Activated CD8-positive, alpha-beta T cell treated with anti-CD3 and anti-CD28 coated beads for 36 hours (primary cell): ENCODE measurements at regions not wholly inside any gene's neighbourhood (a gene's known extent, or its start where the extent isn't known, plus 50 kb on each side); places are given as distances from the start of the nearest gene placed in this dataset.
"Not testable (repeated sequence)": the region's sequence is repeated elsewhere in the genome, so short reads cannot be mapped to it uniquely, and the experiment has no call there.

Experiments
- ATAC-seq: fragments of 200-7000 bp; cut with Tn5 transposase; one replicate; pipeline ENCODE4 v1.10.0; 2021; ENCODE audit warnings: mild to moderate bottlenecking, moderate library complexity
- CTCF ChIA-PET: fragments of 350-600 bp; sonication (Branson Sonifier 250); formaldehyde crosslinking; loops from one replicate; lab custom pipeline; 2021; ENCODE audit warnings: antibody characterized with exemption; lab: Charles Lee
- POLR2A ChIA-PET: fragments of 350-600 bp; sonication (Branson Sonifier 250); formaldehyde crosslinking; loops from one replicate; lab custom pipeline; 2021; ENCODE audit warnings: antibody characterized with exemption; lab: Charles Lee
- DNase-seq: peaks from one replicate; pipeline ENCODE4 v3.0.0-alpha.2; 2020
- H3K27ac Mint-ChIP-seq: one replicate; pipeline ENCODE4 v1.8.0; 2021; ENCODE audit warnings: mild to moderate bottlenecking, mixed read lengths
- H3K27me3 Mint-ChIP-seq: one replicate; pipeline ENCODE4 v1.8.0; 2021; ENCODE audit warnings: mixed read lengths
- H3K36me3 Mint-ChIP-seq: one replicate; pipeline ENCODE4 v1.8.0; 2021; ENCODE audit warnings: low read depth, mixed read lengths
- H3K4me1 Mint-ChIP-seq: one replicate; pipeline ENCODE4 v1.8.0; 2021; ENCODE audit warnings: low read depth, mixed read lengths
- H3K4me3 Mint-ChIP-seq: one replicate; pipeline ENCODE4 v1.8.0; 2021; ENCODE audit warnings: mild to moderate bottlenecking, moderate library complexity, mixed read lengths
- H3K9me3 Mint-ChIP-seq: one replicate; pipeline ENCODE4 v1.8.0; 2021; ENCODE audit warnings: mixed read lengths
- intact Hi-C: fragments of 100-400 bp; cut with micrococcal nuclease; formaldehyde crosslinking; loops from one replicate; pipeline ENCODE4 v1.10.0; 2022
- TF ChIP-seq, protein P1 (sequence below): fragments of 200-600 bp; IDR thresholded peaks from one replicate; pipeline ENCODE4 v1.8.0; 2022; ENCODE audit warnings: antibody characterized with exemption, mild to moderate bottlenecking

DNA sequence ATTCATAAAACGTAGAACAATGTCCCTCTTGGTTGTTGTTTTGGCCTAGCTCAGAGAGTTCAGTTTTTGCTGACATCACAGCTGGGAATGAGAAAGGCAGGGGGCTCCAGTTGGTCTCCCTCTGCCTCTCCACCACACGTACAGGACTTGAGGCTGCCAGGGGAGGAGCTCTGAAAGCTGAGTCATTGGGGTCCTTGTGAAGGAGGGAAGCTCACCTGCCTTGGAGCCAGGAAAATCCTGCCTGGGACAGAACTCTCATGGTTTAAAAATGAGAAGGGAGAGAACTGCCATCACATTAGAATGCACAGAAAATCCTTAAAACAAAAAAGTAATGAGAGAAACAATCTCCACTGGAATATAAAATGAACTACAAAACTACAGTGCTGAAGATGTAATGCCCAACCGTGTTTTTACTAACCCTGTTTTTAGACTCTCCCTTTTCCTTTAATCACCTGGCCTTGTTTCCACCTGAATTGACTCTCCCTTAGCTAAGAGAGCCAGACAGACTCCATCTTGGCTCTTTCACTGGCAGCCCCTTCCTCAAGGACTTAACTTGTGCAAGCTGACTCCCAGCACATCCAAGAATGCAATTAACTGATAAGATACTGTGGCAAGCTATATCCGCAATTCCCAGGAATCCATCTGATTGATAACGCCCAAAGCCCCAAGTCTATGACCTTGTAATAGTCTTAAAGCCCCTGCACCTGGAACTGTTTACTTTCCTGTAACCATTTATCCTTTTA is 58.6 kb upstream of the TARP start:
- not testable (repeated sequence) for DNase-seq

DNA sequence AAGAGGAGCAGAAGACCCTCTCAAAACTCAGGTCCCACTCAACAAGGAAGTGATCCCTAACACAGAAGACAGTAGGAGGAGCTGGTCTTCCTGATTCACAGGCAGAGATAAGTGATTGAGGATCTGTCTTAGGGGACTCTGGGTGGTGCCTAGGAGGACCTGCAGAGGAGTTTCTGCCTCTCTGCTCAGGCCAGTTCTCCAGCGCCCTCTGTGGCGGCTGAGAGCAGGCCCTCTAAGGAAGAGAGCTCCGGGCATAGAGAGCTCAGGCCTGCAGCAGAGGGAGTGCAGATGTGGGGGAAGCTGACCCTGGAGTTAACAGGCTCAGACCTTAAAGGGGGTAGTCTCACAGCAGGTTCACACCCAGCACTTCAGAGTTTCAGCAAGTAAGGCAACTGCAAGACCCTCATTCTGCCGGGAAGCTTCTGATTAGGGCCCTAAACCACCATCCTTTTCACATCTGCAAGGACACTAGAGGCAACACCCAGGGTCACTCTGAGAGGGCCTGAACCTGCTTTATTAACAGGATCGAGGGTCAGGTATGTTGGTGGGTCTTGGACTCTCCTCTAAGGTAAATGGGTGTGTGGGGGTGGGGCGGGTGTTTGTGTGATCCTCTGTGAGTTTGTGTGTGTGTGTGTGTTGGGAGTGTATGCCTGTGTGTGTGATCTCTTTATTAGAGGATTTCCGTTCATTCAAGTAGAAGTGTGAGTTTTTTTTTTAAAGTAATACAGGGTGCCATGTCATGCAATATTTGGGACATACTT is 57.6 kb upstream of the TARP start:
- POLR2A ChIA-PET = interaction anchor here (1.4 kb wide), 1 partner anchor 9 kb away, joined by 3 read pairs; no protein-coding TSS in a partner anchor
- intact Hi-C loops = no loop called here

More for the DNA sequence above, 58.6 kb upstream of the TARP start:
- CTCF ChIA-PET = interaction anchor here (1.0 to 5.9 kb wide), 12 partner anchors 9 to 225 kb away, joined by 3 to 52 read pairs (median 6); no protein-coding TSS in a partner anchor
- POLR2A ChIA-PET = interaction anchor here (0.6 to 1.4 kb wide), 3 partner anchors 8 to 20 kb away, joined by 3 to 4 read pairs (median 3); no protein-coding TSS in a partner anchor
- intact Hi-C loops, H3K27me3 Mint-ChIP-seq, ATAC-seq, H3K36me3 Mint-ChIP-seq, H3K9me3 Mint-ChIP-seq: not testable (repeated sequence)
- Mint-ChIP-seq H3K4me1 (peaks cover 52% of the 10 kb centered on the region), H3K27ac (peak overlapping the region; percentile 78), H3K4me3 (peak overlapping the region; percentile 64)

DNA sequence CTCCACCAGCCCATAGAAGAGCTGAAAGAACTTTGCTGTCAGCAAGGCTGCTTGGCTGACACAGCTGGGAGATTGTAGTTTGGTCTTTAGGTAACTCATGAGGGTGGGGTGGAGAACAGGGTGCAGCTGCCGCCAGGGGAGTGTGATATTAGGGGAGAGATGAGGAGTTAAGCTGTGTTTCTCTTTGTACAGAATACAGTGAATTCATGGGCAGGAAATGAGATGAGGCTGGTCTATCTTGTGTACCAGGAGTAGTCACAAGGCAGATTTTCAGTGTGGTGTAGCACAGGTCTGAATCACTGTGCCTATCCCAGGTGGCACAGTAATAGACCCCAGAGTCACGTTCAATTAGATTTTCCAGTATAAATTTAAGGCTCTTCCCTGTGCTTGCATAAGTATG is 56.6 kb upstream of the TARP start:
- peak; percentile 60 for ATAC-seq
- ChIA-PET POLR2A (interaction anchor here (0.5 to 0.9 kb wide), 2 partner anchors 9 to 100 kb away, joined by 3 read pairs; no protein-coding TSS in a partner anchor), CTCF (interaction anchor here (1.0 to 5.9 kb wide), 11 partner anchors 10 to 223 kb away, joined by 3 to 52 read pairs (median 5); no protein-coding TSS in a partner anchor)
- Mint-ChIP-seq H3K36me3 (peaks cover 2% of the 10 kb centered on the region), H3K4me1 (peaks cover 45% of the 10 kb centered on the region), H3K9me3 (no peaks in the 10 kb centered on the region), H3K27me3 (no peaks in the 10 kb centered on the region), H3K27ac (peak overlapping the region; percentile 78), H3K4me3 (peak overlapping the region; percentile 64)
- TF ChIP-seq, protein P1, sequence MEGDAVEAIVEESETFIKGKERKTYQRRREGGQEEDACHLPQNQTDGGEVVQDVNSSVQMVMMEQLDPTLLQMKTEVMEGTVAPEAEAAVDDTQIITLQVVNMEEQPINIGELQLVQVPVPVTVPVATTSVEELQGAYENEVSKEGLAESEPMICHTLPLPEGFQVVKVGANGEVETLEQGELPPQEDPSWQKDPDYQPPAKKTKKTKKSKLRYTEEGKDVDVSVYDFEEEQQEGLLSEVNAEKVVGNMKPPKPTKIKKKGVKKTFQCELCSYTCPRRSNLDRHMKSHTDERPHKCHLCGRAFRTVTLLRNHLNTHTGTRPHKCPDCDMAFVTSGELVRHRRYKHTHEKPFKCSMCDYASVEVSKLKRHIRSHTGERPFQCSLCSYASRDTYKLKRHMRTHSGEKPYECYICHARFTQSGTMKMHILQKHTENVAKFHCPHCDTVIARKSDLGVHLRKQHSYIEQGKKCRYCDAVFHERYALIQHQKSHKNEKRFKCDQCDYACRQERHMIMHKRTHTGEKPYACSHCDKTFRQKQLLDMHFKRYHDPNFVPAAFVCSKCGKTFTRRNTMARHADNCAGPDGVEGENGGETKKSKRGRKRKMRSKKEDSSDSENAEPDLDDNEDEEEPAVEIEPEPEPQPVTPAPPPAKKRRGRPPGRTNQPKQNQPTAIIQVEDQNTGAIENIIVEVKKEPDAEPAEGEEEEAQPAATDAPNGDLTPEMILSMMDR = no peak
- intact Hi-C loops = no loop called here
- DNase-seq = no peak

More for the DNA sequence above, 57.6 kb upstream of the TARP start:
- Mint-ChIP-seq H3K27me3 (no peaks in the 10 kb centered on the region), H3K4me3 (peak overlapping the region; percentile 64), H3K27ac (peak overlapping the region; percentile 78), H3K9me3 (no peaks in the 10 kb centered on the region), H3K4me1 (peaks cover 49% of the 10 kb centered on the region), H3K36me3 (peaks cover 2% of the 10 kb centered on the region)
- DNase-seq (peak; percentile 64), ATAC-seq (peak; percentile 70)
- TF ChIP-seq, protein P1 = peak; percentile 47
- CTCF ChIA-PET = interaction anchor here (0.6 to 5.9 kb wide), 22 partner anchors 10 to 365 kb away, joined by 3 to 52 read pairs (median 4); no protein-coding TSS in a partner anchor

DNA sequence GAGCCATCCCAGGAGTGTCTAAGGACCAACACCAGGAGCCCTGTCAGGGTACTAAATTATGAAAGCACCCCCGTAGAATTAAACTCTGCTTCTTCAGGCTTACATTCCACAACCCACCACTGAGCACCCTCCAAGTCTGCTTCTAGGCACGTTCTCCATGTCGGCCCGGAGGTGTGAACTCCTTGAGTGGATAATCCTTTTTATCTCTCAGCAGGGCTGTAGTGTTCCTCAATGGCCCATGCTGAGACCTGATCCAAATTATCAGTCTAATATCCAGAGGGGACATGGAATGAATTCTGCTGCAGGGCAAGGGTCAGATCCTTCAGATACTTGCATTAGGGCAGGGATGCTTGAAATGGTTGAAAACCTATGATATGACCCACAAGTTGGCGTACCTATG is 55.9 kb upstream of the TARP start:
- CTCF ChIA-PET = interaction anchor here (1.0 to 5.9 kb wide), 5 partner anchors 9 to 114 kb away, joined by 3 to 52 read pairs (median 12); no protein-coding TSS in a partner anchor
- Mint-ChIP-seq H3K4me3 (no peak overlapping the region), H3K9me3 (no peaks in the 10 kb centered on the region), H3K36me3 (peaks cover 2% of the 10 kb centered on the region), H3K27me3 (no peaks in the 10 kb centered on the region), H3K4me1 (peaks cover 41% of the 10 kb centered on the region), H3K27ac (no peak overlapping the region)
- POLR2A ChIA-PET = interaction anchor here (0.9 kb wide), 1 partner anchor 8 kb away, joined by 3 read pairs; no protein-coding TSS in a partner anchor
- DNase-seq = no peak
- no peak for ATAC-seq
- intact Hi-C loops = no loop called here
- TF ChIP-seq, protein P1 = no peak

DNA sequence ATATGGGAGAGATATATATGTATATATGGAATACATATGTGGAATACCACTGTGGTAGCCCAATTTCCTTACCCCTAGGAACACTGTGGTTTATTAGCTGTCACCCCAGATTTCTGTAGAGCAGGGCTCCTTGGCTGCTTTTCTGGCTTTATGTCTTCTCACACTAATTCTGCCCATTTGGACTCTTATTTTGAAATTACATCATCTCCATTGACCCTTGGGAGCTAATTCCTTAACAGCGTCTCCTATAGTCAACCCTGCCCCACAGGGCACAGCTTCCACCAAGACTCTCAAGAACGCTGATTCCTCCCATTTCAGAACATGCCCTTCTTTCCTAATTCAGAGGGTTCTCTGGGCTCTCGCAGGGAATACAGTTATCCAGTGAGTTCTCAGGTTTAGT is 55.4 kb upstream of the TARP start:
- no peak for ATAC-seq
- no peak for DNase-seq
- POLR2A ChIA-PET = no interaction called here
- Mint-ChIP-seq H3K9me3 (no peaks in the 10 kb centered on the region), H3K4me3 (no peak overlapping the region), H3K27me3 (no peaks in the 10 kb centered on the region), H3K4me1 (peaks cover 42% of the 10 kb centered on the region), H3K36me3 (peaks cover 2% of the 10 kb centered on the region), H3K27ac (no peak overlapping the region)
- TF ChIP-seq, protein P1 = no peak
- CTCF ChIA-PET = interaction anchor here (1.4 to 5.9 kb wide), 5 partner anchors 9 to 113 kb away, joined by 4 to 52 read pairs (median 5); no protein-coding TSS in a partner anchor
- intact Hi-C loops = no loop called here
